A549 (cell line): ENCODE measurements at regions not wholly inside any gene's neighbourhood (a gene's known extent, or its start where the extent isn't known, plus 50 kb on each side); places are given as distances from the start of the nearest gene placed in this dataset.
A peak's percentile ranks its signal among the peaks of the same experiment; 100 is the strongest.

ENCODE experiments used
- ATAC-seq, 2 experiments: fragments of 200-7000 bp in 1 of 2; fragments of >200 bp in 1 of 2; cut with Nextera tagmentation in 1 of 2; cut with Tn5 transposase in 1 of 2; 3 replicates each; pipeline versions ENCODE4 v1.8.0 to v1.9.1; 2018 to 2020; ENCODE audit warnings: mild to moderate bottlenecking in 1 of 2, moderate library complexity in 1 of 2
- CTCF ChIA-PET: fragments of 300-600 bp; sonication (Branson Sonifier 250); formaldehyde crosslinking; extraction: SDS; loops from one replicate; lab custom pipeline; 2021; ENCODE audit warnings: antibody characterized with exemption, inconsistent platforms; lab: Yijun Ruan, JAX
- POLR2A ChIA-PET: fragments of 350-600 bp; formaldehyde crosslinking; extraction: SDS; loops from one replicate; lab custom pipeline; 2021; ENCODE audit warnings: antibody characterized with exemption, inconsistent platforms; lab: Yijun Ruan, JAX
- DNase-seq, 2 experiments: peaks; one replicate each; pipeline versions ENCODE4 v3.0.0 to v3.0.0-alpha.2; 2011 to 2016; ENCODE audit warnings: low read depth in 1 of 2, low spot score in 1 of 2
- FAIRE-seq: peaks from 2 replicates; lab custom pipeline; 2011; peaks lifted over from hg19 to GRCh38; lab: Jason Lieb, UNC
- H3K27ac ChIP-seq, 2 experiments: fragments of >200 bp; sonication (Bioruptor Twin); formaldehyde crosslinking; 3 replicates each; pipeline ENCODE4 v1.5.1; 2016 to 2017
- H3K4me1 ChIP-seq: fragments of >200 bp; sonication (Bioruptor Twin); formaldehyde crosslinking; 3 replicates; pipeline ENCODE4 v1.6.1; 2016
- H3K4me2 ChIP-seq: fragments of >200 bp; sonication (Bioruptor Twin); formaldehyde crosslinking; 3 replicates; pipeline ENCODE4 v1.6.1; 2016
- H3K4me3 ChIP-seq: fragments of >200 bp; sonication (Bioruptor Twin); formaldehyde crosslinking; 3 replicates; pipeline ENCODE4 v1.5.1; 2016
- H3K9me3 ChIP-seq: fragments of >200 bp; sonication (Bioruptor Twin); formaldehyde crosslinking; 3 replicates; pipeline ENCODE4 v1.6.1; 2016
- ATOH8 ChIP-seq: fragments of 250-450 bp; sonication (Bioruptor Pico); IDR thresholded peaks from 2 replicates; pipeline ENCODE4 v1.5.0; 2020; ENCODE audit warnings: low read depth, mild to moderate bottlenecking, moderate library complexity
- CBX8 ChIP-seq: fragments of 200-600 bp; sonication (generic); IDR thresholded peaks from 2 replicates; pipeline ENCODE4 v1.6.1; 2016
- EHMT2 ChIP-seq: fragments of 200-600 bp; sonication (generic); IDR thresholded peaks from 2 replicates; pipeline ENCODE4 v1.6.1; 2016; ENCODE audit warnings: antibody characterized with exemption, low read depth, mild to moderate bottlenecking, moderate library complexity
- JUN ChIP-seq, 2 experiments: fragments of >200 bp; sonication (Bioruptor Twin); formaldehyde crosslinking; IDR thresholded peaks; 2 replicates in 1 of 2; 3 replicates in 1 of 2; pipeline ENCODE4 v1.6.1; 2016 to 2017
- KDM1A ChIP-seq: fragments of 200-600 bp; sonication (generic); IDR thresholded peaks from 2 replicates; pipeline ENCODE4 v1.6.1; 2016; ENCODE audit warnings: low read depth, mild to moderate bottlenecking
- KDM5A ChIP-seq: fragments of 200-600 bp; sonication (generic); IDR thresholded peaks from 2 replicates; pipeline ENCODE4 v1.6.1; 2016; ENCODE audit warnings: antibody characterized with exemption, mild to moderate bottlenecking
- PHF8 ChIP-seq: fragments of 200-600 bp; sonication (generic); IDR thresholded peaks from 2 replicates; pipeline ENCODE4 v1.6.1; 2016; ENCODE audit warnings: low read depth, mild to moderate bottlenecking, antibody characterized with exemption, moderate library complexity, borderline replicate concordance
- POLR2A ChIP-seq: IDR thresholded peaks from 2 replicates; pipeline ENCODE4 v1.6.1; 2012; ENCODE audit warnings: mild to moderate bottlenecking, low read length
- POLR2AphosphoS2 ChIP-seq: conservative IDR thresholded peaks from 2 replicates; pipeline ENCODE4 v1.6.1; 2012; ENCODE audit warnings: low read length, improper control_type of control experiment, inconsistent platforms
- RAD21 ChIP-seq, 2 experiments: fragments of >200 bp in 1 of 2; sonication (Bioruptor Twin) in 1 of 2; formaldehyde crosslinking in 1 of 2; IDR thresholded peaks in 1 of 2; conservative IDR thresholded peaks in 1 of 2; 2 replicates in 1 of 2; 3 replicates in 1 of 2; pipeline ENCODE4 v1.6.1; 2012 to 2018; ENCODE audit warnings: inconsistent platforms in 1 of 2
- RARB ChIP-seq: fragments of 250-450 bp; sonication (Bioruptor Pico); IDR thresholded peaks from 2 replicates; pipeline ENCODE4 v1.8.0; 2021; ENCODE audit warnings: mild to moderate bottlenecking, moderate library complexity
- RFX5 ChIP-seq: fragments of 450-650 bp; IDR thresholded peaks from 2 replicates; pipeline ENCODE4 v1.7.1; 2014; ENCODE audit warnings: antibody characterized with exemption, mild to moderate bottlenecking, moderate library complexity
- SREBF2 ChIP-seq: fragments of 450-650 bp; IDR thresholded peaks from 2 replicates; pipeline ENCODE4 v1.6.1; 2014; ENCODE audit warnings: mild to moderate bottlenecking, moderate library complexity
- TFCP2L1 ChIP-seq: fragments of 250-450 bp; sonication (Bioruptor Pico); IDR thresholded peaks from 2 replicates; pipeline ENCODE4 v1.5.0; 2021; ENCODE audit warnings: mild to moderate bottlenecking
- ZC3H11A ChIP-seq: fragments of 450-650 bp; IDR thresholded peaks from 2 replicates; pipeline ENCODE4 v1.6.1; 2014; ENCODE audit warnings: antibody characterized with exemption, mild to moderate bottlenecking
- ZFP36 ChIP-seq: fragments of 450-650 bp; IDR thresholded peaks from 2 replicates; pipeline ENCODE4 v1.6.1; 2014; ENCODE audit warnings: borderline replicate concordance; ENCODE audit not compliant: partially characterized antibody
- ZNF302 ChIP-seq: fragments of 250-450 bp; sonication (Bioruptor Pico); IDR thresholded peaks from 2 replicates; pipeline ENCODE4 v1.9.0; 2021; ENCODE audit warnings: inconsistent platforms, mild to moderate bottlenecking, moderate library complexity
- WGBS: methylation state at CpG from one replicate; pipeline ENCODE4 v1.1.6; 2017; ENCODE audit errors: missing lambda C conversion rate; 5-methylcytosine and 5-hydroxymethylcytosine counted together

- CTCF ChIA-PET, result no interaction called here
- Histone ChIP-seq H3K4me3 (no peak overlapping the region), H3K4me2 (no peak overlapping the region), H3K27ac (no peak overlapping the region), H3K4me1 (no peaks in the 10 kb centered on the region), H3K9me3 (no peaks in the 10 kb centered on the region)
- no peak for DNase-seq
- no peak for FAIRE-seq
- POLR2A ChIA-PET, result no interaction called here
- TF ChIP-seq RARB (CRISPR knock-in tag) (no peak), RAD21 (conservative IDR thresholded peaks at IDR 0.05 in 1 of 2, IDR thresholded peaks at IDR 0.05 in 1 of 2) (peak in 1 of 2 experiments; percentile 24; a peak in 1 of 5 replicates), ZFP36 (no peak)
- WGBS, result 12% methylated on average over 2 of the region's 2 CpGs
- ATAC-seq, result no peak
Measured at GRCh38 chr15:96583671-96584070, 253.2 kb downstream of the NR2F2 start.

GRCh38 chr15:96585484-96586386 is 255.2 kb downstream of the NR2F2 start:
- H3K9me3 ChIP-seq, result no peaks in the 10 kb centered on the region
- POLR2A ChIA-PET, result no interaction called here
- CTCF ChIA-PET, result interaction anchor here (0.6 to 0.8 kb wide), 2 partner anchors 228 to 874 kb away, joined by 3 to 5 read pairs; no protein-coding TSS in a partner anchor
- FAIRE-seq, result no peak
- H3K4me2 ChIP-seq, result no peak overlapping the region
- no peak for ATAC-seq
- WGBS, result 19% methylated on average over 9 of the region's 9 CpGs
- no peaks in the 10 kb centered on the region for H3K4me1 ChIP-seq
- no peak overlapping the region for H3K27ac ChIP-seq
- H3K4me3 ChIP-seq, result no peak overlapping the region
- DNase-seq, result no peak
- TF ChIP-seq RAD21 (conservative IDR thresholded peaks at IDR 0.05 in 1 of 2, IDR thresholded peaks at IDR 0.05 in 1 of 2) (peak in 1 of 2 experiments; percentile 42; a peak in 3 of 5 replicates), RFX5 (no peak)

- POLR2A ChIA-PET, result no interaction called here
- FAIRE-seq, result no peak
Measured at GRCh38 chr15:96586901-96587300, 256.4 kb downstream of the NR2F2 start.

GRCh38 chr15:96589864-96590263 is 259.4 kb downstream of the NR2F2 start:
- no peak overlapping the region for H3K4me2 ChIP-seq
- ATAC-seq, result no peak
- no peaks in the 10 kb centered on the region for H3K4me1 ChIP-seq
- no peak for FAIRE-seq
- CTCF ChIA-PET, result no interaction called here
- H3K9me3 ChIP-seq, result no peaks in the 10 kb centered on the region
- H3K4me3 ChIP-seq, result no peak overlapping the region
- no peak for TF ChIP-seq POLR2A
- TF ChIP-seq CBX8, result 0 out of 2 replicates have a peak, but pooled peaks have one; percentile 32
- no peak overlapping the region for H3K27ac ChIP-seq
- DNase-seq, result no peak
- WGBS, result 18% methylated on average over 3 of the region's 3 CpGs
- POLR2A ChIA-PET, result no interaction called here

More at GRCh38 chr15:96586901-96587300, 256.4 kb downstream of the NR2F2 start:
- Histone ChIP-seq H3K27ac (no peak overlapping the region), H3K4me2 (no peak overlapping the region), H3K9me3 (no peaks in the 10 kb centered on the region), H3K4me3 (no peak overlapping the region), H3K4me1 (no peaks in the 10 kb centered on the region)
- ATAC-seq, result no peak
- no peak for TF ChIP-seq CBX8
- TF ChIP-seq POLR2AphosphoS2, result no peak
- TF ChIP-seq ZNF302 (CRISPR knock-in tag), result no peak
- TF ChIP-seq ZC3H11A, result no peak
- no peak for TF ChIP-seq POLR2A
- TF ChIP-seq KDM5A, result no peak
- no peak for TF ChIP-seq SREBF2
- TF ChIP-seq RFX5, result no peak
- no peak for TF ChIP-seq JUN (IDR thresholded peaks at IDR 0.05)
- TF ChIP-seq KDM1A, result no peak
- TF ChIP-seq PHF8, result no peak
- no peak for TF ChIP-seq ATOH8
- TF ChIP-seq EHMT2, result no peak
- TF ChIP-seq TFCP2L1 (CRISPR knock-in tag), result no peak
- CTCF ChIA-PET, result no interaction called here
- DNase-seq, result no peak
- WGBS, result 19% methylated on average over 4 of the region's 4 CpGs
